IMR-90 (cell line): ENCODE measurements at regions not wholly inside any gene's neighbourhood (a gene's known extent, or its start where the extent isn't known, plus 50 kb on each side); places are given as distances from the start of the nearest gene placed in this dataset.

Source experiments
- ATAC-seq: fragments of 200-7000 bp; cut with Tn5 transposase; 2 replicates; pipeline ENCODE4 v1.9.1; 2020; ENCODE audit warnings: low read depth, mild to moderate bottlenecking, moderate library complexity
- BruUV-seq: library from RNA; stranded (reverse); fragments of 400-500 nt; replicated peaks from 2 replicates; lab custom pipeline; 2021; lab: Mats Ljungman, UMichigan
- CTCF ChIA-PET: fragments of 300-600 bp; formaldehyde crosslinking; extraction: SDS; loops from one replicate; lab custom pipeline; 2021; ENCODE audit warnings: antibody characterized with exemption; lab: Yijun Ruan, JAX
- POLR2A ChIA-PET: fragments of 300-600 bp; sonication (Branson Sonifier 250); formaldehyde crosslinking; loops from one replicate; lab custom pipeline; 2022; ENCODE audit warnings: antibody characterized with exemption; ENCODE audit not compliant: unreplicated experiment; lab: Charles Lee
- DNase-seq: peaks from one replicate; pipeline ENCODE4 v3.0.0; 2013
- H2AFZ ChIP-seq: replicated peaks from 2 replicates; pipeline ENCODE3; 2013; ENCODE audit warnings: low read length, mild to moderate bottlenecking; ENCODE audit not compliant: poor library complexity
- H2AK5ac ChIP-seq: 2 replicates; pipeline ENCODE4 v1.6.1; 2013; ENCODE audit warnings: low read depth, low read length, inconsistent platforms
- H2AK9ac ChIP-seq: replicated peaks from 2 replicates; pipeline ENCODE3; 2013; ENCODE audit warnings: mild to moderate bottlenecking, low read depth, low read length, moderate library complexity; ENCODE audit not compliant: poor library complexity
- H2BK120ac ChIP-seq: 2 replicates; pipeline ENCODE4 v1.6.1; 2013; ENCODE audit warnings: low read depth, low read length, inconsistent platforms
- H2BK15ac ChIP-seq: 3 replicates; pipeline ENCODE4 v1.6.1; 2013; ENCODE audit warnings: low read depth, low read length, inconsistent platforms
- H2BK20ac ChIP-seq: 2 replicates; pipeline ENCODE4 v1.6.1; 2013; ENCODE audit warnings: low read depth, mild to moderate bottlenecking, inconsistent platforms, low read length, moderate library complexity
- H2BK5ac ChIP-seq: 2 replicates; pipeline ENCODE4 v1.6.1; 2013; ENCODE audit warnings: mild to moderate bottlenecking, low read depth, low read length, inconsistent platforms; ENCODE audit not compliant: poor library complexity, severe bottlenecking
- H3K14ac ChIP-seq: replicated peaks from 2 replicates; pipeline ENCODE4 v1.6.1; 2013; ENCODE audit warnings: low read depth, low read length, inconsistent platforms
- H3K18ac ChIP-seq: 2 replicates; pipeline ENCODE4 v1.6.1; 2013; ENCODE audit warnings: low read depth, low read length, control low read depth
- H3K23ac ChIP-seq: 2 replicates; pipeline ENCODE4 v1.6.1; 2013; ENCODE audit warnings: low read depth, low read length, inconsistent platforms
- H3K27ac ChIP-seq: 2 replicates; pipeline ENCODE4 v1.5.1; 2013; ENCODE audit warnings: mild to moderate bottlenecking, control low read depth, low read length; ENCODE audit not compliant: insufficient read depth
- H3K27me3 ChIP-seq: 2 replicates; pipeline ENCODE4 v1.6.1; 2013; ENCODE audit warnings: low read length; ENCODE audit not compliant: control insufficient read depth, insufficient read depth
- H3K36me3 ChIP-seq: 2 replicates; pipeline ENCODE4 v1.6.1; 2013; ENCODE audit warnings: low read length, mixed read lengths; ENCODE audit not compliant: control insufficient read depth, insufficient read depth
- H3K4ac ChIP-seq: 2 replicates; pipeline ENCODE4 v1.6.1; 2013; ENCODE audit warnings: low read depth, low read length, inconsistent platforms
- H3K4me1 ChIP-seq: 2 replicates; pipeline ENCODE4 v1.6.1; 2013; ENCODE audit warnings: low read length, mixed read lengths; ENCODE audit not compliant: control insufficient read depth, insufficient read depth
- H3K4me2 ChIP-seq: 2 replicates; pipeline ENCODE4 v1.6.1; 2013; ENCODE audit warnings: low read depth, mild to moderate bottlenecking, control low read depth, low read length, moderate library complexity
- H3K4me3 ChIP-seq: 2 replicates; pipeline ENCODE4 v1.5.1; 2013; ENCODE audit warnings: low read depth, mild to moderate bottlenecking, control low read depth, low read length, moderate library complexity; ENCODE audit not compliant: insufficient read depth
- H3K56ac ChIP-seq: 2 replicates; pipeline ENCODE4 v1.6.1; 2013; ENCODE audit warnings: low read length, inconsistent platforms; ENCODE audit not compliant: insufficient read depth; ENCODE audit errors: extremely low read depth
- H3K79me1 ChIP-seq, 2 experiments: 2 replicates each; pipeline ENCODE4 v1.6.1; 2013; ENCODE audit warnings: low read length in 2 of 2, inconsistent platforms in 1 of 2, low read depth in 1 of 2
- H3K9ac ChIP-seq: 2 replicates; pipeline ENCODE4 v1.6.1; 2013; ENCODE audit warnings: low read depth, low read length, control low read depth
- H3K9me1 ChIP-seq: 2 replicates; pipeline ENCODE4 v1.6.1; 2013; ENCODE audit warnings: low read length, inconsistent platforms; ENCODE audit not compliant: insufficient read depth
- H3K9me3 ChIP-seq: 2 replicates; pipeline ENCODE4 v1.6.1; 2013; ENCODE audit warnings: low read length; ENCODE audit not compliant: control insufficient read depth, insufficient read depth
- H4K20me1 ChIP-seq: 2 replicates; pipeline ENCODE4 v1.6.1; 2013; ENCODE audit warnings: low read length, inconsistent platforms; ENCODE audit not compliant: insufficient read depth
- H4K5ac ChIP-seq: 2 replicates; pipeline ENCODE4 v1.6.1; 2013; ENCODE audit warnings: mild to moderate bottlenecking, low read depth, low read length, control low read depth
- H4K8ac ChIP-seq, 2 experiments: 2 replicates each; pipeline ENCODE4 v1.6.1; 2013; ENCODE audit warnings: low read depth in 2 of 2, low read length in 2 of 2, control low read depth in 1 of 2, inconsistent platforms in 1 of 2
- H4K91ac ChIP-seq: 2 replicates; pipeline ENCODE4 v1.6.1; 2013; ENCODE audit warnings: low read depth, low read length, inconsistent platforms; ENCODE audit not compliant: insufficient read depth
- BHLHE40 ChIP-seq: fragments of 150-350 bp; IDR thresholded peaks from 2 replicates; pipeline ENCODE4 v1.6.1; 2016; ENCODE audit warnings: mild to moderate bottlenecking, low read depth, low read length
- CEBPB ChIP-seq: IDR thresholded peaks from 2 replicates; pipeline ENCODE4 v1.6.1; 2012; ENCODE audit warnings: low read depth, low read length, improper control_type of control experiment
- CHD1 ChIP-seq: IDR thresholded peaks from 2 replicates; pipeline ENCODE4 v1.6.1; 2012; ENCODE audit warnings: low read depth, low read length, improper control_type of control experiment
- CTCF ChIP-seq: conservative IDR thresholded peaks from 2 replicates; pipeline ENCODE4 v1.5.1; 2012; ENCODE audit warnings: mild to moderate bottlenecking, low read depth, low read length, improper control_type of control experiment
- FOS ChIP-seq: fragments of 150-350 bp; IDR thresholded peaks from 2 replicates; pipeline ENCODE4 v1.6.1; 2016; ENCODE audit warnings: low read depth, low read length
- MAFK ChIP-seq: IDR thresholded peaks from 2 replicates; pipeline ENCODE4 v1.6.1; 2012; ENCODE audit warnings: low read depth, low read length, improper control_type of control experiment
- MAZ ChIP-seq: IDR thresholded peaks from 2 replicates; pipeline ENCODE4 v1.6.1; 2012; ENCODE audit warnings: low read depth, mild to moderate bottlenecking, low read length, improper control_type of control experiment, moderate library complexity, borderline replicate concordance
- MXI1 ChIP-seq: IDR thresholded peaks from 2 replicates; pipeline ENCODE4 v1.6.1; 2012; ENCODE audit warnings: low read depth, mild to moderate bottlenecking, low read length, moderate library complexity, borderline replicate concordance
- NFE2L2 ChIP-seq: fragments of 150-350 bp; IDR thresholded peaks from 2 replicates; pipeline ENCODE4 v1.6.1; 2016; ENCODE audit warnings: low read depth, mild to moderate bottlenecking, low read length
- POLR2A ChIP-seq: IDR thresholded peaks from 2 replicates; pipeline ENCODE4 v1.6.1; 2012; ENCODE audit warnings: mild to moderate bottlenecking, low read depth, low read length
- RAD21 ChIP-seq: IDR thresholded peaks from 2 replicates; pipeline ENCODE4 v1.6.1; 2012; ENCODE audit warnings: low read length, improper control_type of control experiment
- RCOR1 ChIP-seq: IDR thresholded peaks from 2 replicates; pipeline ENCODE4 v1.6.1; 2012; ENCODE audit warnings: mild to moderate bottlenecking, low read length, improper control_type of control experiment; ENCODE audit not compliant: insufficient replicate concordance
- RFX5 ChIP-seq: IDR thresholded peaks from 2 replicates; pipeline ENCODE4 v1.8.0; 2012; ENCODE audit warnings: low read depth, mild to moderate bottlenecking, low read length, moderate library complexity
- SMC3 ChIP-seq: fragments of 150-350 bp; IDR thresholded peaks from 2 replicates; pipeline ENCODE4 v1.6.1; 2016; ENCODE audit warnings: low read depth, mild to moderate bottlenecking, antibody characterized with exemption, low read length, moderate library complexity
- WGBS, 2 experiments: methylation state at CpG; one replicate each; pipeline versions ENCODE4 v1.1.5 to v1.1.7; 2013; ENCODE audit warnings: missing lambda C conversion rate in 2 of 2; ENCODE audit not compliant: insufficient read length in 1 of 2; ENCODE audit errors: extremely low coverage in 2 of 2; 5-methylcytosine and 5-hydroxymethylcytosine counted together
- dilution Hi-C: fragments of 300-500 bp; cut with HindIII; formaldehyde crosslinking; loops from one replicate; pipeline ENCODE4 v1.14.3; 2018; ENCODE audit warnings: low sequenced_read_pairs; ENCODE audit not compliant: unreplicated experiment
- in situ Hi-C: fragments of 300-500 bp; cut with MboI; formaldehyde crosslinking; loops from 3 replicates; pipeline ENCODE4 v1.14.3; 2019; ENCODE audit warnings: low sequenced_read_pairs, inconsistent platforms, mixed read lengths
- intact Hi-C: fragments of 100-400 bp; cut with micrococcal nuclease; formaldehyde crosslinking; loops from 2 replicates; pipeline ENCODE4 v1.10.0; 2022
- TF ChIP-seq, protein P1 (sequence below): fragments of 150-350 bp; IDR thresholded peaks from 2 replicates; pipeline ENCODE4 v1.6.1; 2017; ENCODE audit warnings: mild to moderate bottlenecking, antibody characterized with exemption, low read length, low read depth
- TF ChIP-seq, protein P2 (sequence below): fragments of 150-350 bp; IDR thresholded peaks from 2 replicates; pipeline ENCODE4 v1.6.1; 2016; ENCODE audit warnings: low read depth, mild to moderate bottlenecking, low read length, moderate library complexity, borderline replicate concordance

DNA sequence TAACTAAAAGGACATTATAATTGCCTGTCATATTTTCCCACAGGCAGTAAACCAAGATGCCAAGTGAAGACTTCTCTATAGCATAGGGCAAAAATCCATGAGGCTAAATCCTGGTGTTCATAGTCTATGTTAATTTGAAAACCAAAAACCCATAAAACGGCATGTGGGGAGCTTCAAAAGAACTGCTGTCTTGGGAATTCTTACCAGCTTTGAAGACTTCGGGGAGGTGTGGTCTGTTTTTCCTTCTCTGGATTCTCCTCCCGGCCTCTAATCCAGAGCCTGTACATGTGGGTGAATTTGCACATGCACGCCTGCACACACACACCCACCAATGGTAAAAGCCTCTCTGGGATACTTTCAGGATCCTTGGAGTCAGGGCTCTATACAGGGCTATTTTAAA is 61.9 kb upstream of the IFNG-AS1 start:
- H4K20me1 ChIP-seq: no peaks in the 10 kb centered on the region
- H2BK120ac ChIP-seq: no peak overlapping the region
- no peak overlapping the region for H3K56ac ChIP-seq
- H2AFZ ChIP-seq: no peak overlapping the region
- no CpG with 5 or more reads among the region's 4 CpGs for WGBS, 2 experiments
- no peak overlapping the region for H3K4me3 ChIP-seq
- no TSS peak for BruUV-seq
- no peaks in the 10 kb centered on the region for H3K9me3 ChIP-seq
- no peak overlapping the region for H3K9ac ChIP-seq
- no peaks in the 10 kb centered on the region for H3K9me1 ChIP-seq
- intact Hi-C loops: no loop called here
- no peak for DNase-seq
- peaks cover 2% of the 10 kb centered on the region for H3K27me3 ChIP-seq
- H3K4me2 ChIP-seq: no peak overlapping the region
- H3K14ac ChIP-seq: no peak overlapping the region
- dilution Hi-C loops: no loop called here
- no peak overlapping the region for H4K8ac ChIP-seq
- no peaks in the 10 kb centered on the region for H3K36me3 ChIP-seq
- H4K5ac ChIP-seq: no peak overlapping the region
- H2AK5ac ChIP-seq: no peak overlapping the region
- no peak overlapping the region for H2BK5ac ChIP-seq
- no peak overlapping the region for H3K4ac ChIP-seq
- H3K4me1 ChIP-seq: no peaks in the 10 kb centered on the region
- no peaks in the 10 kb centered on the region for H3K79me1 ChIP-seq
- H3K18ac ChIP-seq: no peak overlapping the region
- no peak overlapping the region for H4K91ac ChIP-seq
- CTCF ChIA-PET: no interaction called here
- H2BK20ac ChIP-seq: no peak overlapping the region
- in situ Hi-C loops: no loop called here
- POLR2A ChIA-PET: no interaction called here
- no peak for ATAC-seq
- H2BK15ac ChIP-seq: no peak overlapping the region
- H3K27ac ChIP-seq: no peak overlapping the region
- no peak for TF ChIP-seq CHD1
- TF ChIP-seq MAFK: no peak
- TF ChIP-seq FOS: no peak
- TF ChIP-seq, protein P1, sequence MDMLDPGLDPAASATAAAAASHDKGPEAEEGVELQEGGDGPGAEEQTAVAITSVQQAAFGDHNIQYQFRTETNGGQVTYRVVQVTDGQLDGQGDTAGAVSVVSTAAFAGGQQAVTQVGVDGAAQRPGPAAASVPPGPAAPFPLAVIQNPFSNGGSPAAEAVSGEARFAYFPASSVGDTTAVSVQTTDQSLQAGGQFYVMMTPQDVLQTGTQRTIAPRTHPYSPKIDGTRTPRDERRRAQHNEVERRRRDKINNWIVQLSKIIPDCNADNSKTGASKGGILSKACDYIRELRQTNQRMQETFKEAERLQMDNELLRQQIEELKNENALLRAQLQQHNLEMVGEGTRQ: no peak
- no peak for TF ChIP-seq SMC3
- no peak for TF ChIP-seq RAD21
- TF ChIP-seq MAZ: no peak
- no peak for TF ChIP-seq CEBPB
- no peak for TF ChIP-seq CTCF
- TF ChIP-seq RFX5: no peak
- TF ChIP-seq, protein P2, sequence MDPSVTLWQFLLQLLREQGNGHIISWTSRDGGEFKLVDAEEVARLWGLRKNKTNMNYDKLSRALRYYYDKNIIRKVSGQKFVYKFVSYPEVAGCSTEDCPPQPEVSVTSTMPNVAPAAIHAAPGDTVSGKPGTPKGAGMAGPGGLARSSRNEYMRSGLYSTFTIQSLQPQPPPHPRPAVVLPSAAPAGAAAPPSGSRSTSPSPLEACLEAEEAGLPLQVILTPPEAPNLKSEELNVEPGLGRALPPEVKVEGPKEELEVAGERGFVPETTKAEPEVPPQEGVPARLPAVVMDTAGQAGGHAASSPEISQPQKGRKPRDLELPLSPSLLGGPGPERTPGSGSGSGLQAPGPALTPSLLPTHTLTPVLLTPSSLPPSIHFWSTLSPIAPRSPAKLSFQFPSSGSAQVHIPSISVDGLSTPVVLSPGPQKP: no peak
- no peak for TF ChIP-seq RCOR1
- TF ChIP-seq NFE2L2: no peak
- no peak for TF ChIP-seq MXI1
- no peak for TF ChIP-seq POLR2A
- no peak for TF ChIP-seq BHLHE40
- H3K23ac ChIP-seq: no peak overlapping the region
- no peak overlapping the region for H2AK9ac ChIP-seq
